GM20000 (cell line): ENCODE measurements at regions not wholly inside any gene's neighbourhood (a gene's known extent, or its start where the extent isn't known, plus 50 kb on each side); places are given as distances from the start of the nearest gene placed in this dataset.
"Not testable (repeated sequence)": the region's sequence is repeated elsewhere in the genome, so short reads cannot be mapped to it uniquely, and the experiment has no call there.

Experiments used
- DNase-seq: peaks from one replicate; pipeline ENCODE4 v3.0.0; 2012; ENCODE audit warnings: low spot score
- CTCF ChIP-seq: IDR thresholded peaks from 2 replicates; pipeline ENCODE4 v1.5.1; 2012; ENCODE audit warnings: mild to moderate bottlenecking, control low read depth; ENCODE audit errors: extremely low read depth, missing control alignments

GRCh38 chr3:5977331-5977730 lies 789.8 kb downstream of the EDEM1 start:
- no peak for DNase-seq
- TF ChIP-seq CTCF, result no peak

GRCh38 chr3:5980475-5980874 lies 793.0 kb downstream of the EDEM1 start:
- no peak for DNase-seq
- no peak for TF ChIP-seq CTCF

- no peak for TF ChIP-seq CTCF
Measured at GRCh38 chr3:5994651-5995050, 807.1 kb downstream of the EDEM1 start.

GRCh38 chr3:6018456-6018855 lies 830.9 kb downstream of the EDEM1 start:
- no peak for DNase-seq
- no peak for TF ChIP-seq CTCF

More at GRCh38 chr3:5994651-5995050, 807.1 kb downstream of the EDEM1 start:
- no peak for DNase-seq

DNA sequence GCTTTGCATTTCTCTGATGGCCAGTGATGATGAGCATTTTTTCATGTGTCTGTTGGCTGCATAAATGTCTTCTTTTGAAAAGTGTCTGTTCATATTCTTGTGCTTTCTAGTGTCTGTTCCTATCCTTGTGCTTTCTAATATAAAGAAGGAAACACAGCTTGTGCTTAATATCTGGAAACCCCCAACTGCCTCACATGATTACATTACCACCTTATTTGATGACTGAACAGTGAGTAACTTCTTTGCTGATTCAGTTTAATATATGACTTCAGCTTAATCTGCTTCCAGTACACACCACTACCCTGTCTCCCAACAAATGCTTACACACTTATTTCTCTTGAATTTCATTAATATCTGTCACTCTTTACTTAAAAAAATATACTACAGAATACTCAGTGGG lies 835.1 kb downstream of the EDEM1 start:
- DNase-seq, result no peak
- TF ChIP-seq CTCF, result no peak

DNA sequence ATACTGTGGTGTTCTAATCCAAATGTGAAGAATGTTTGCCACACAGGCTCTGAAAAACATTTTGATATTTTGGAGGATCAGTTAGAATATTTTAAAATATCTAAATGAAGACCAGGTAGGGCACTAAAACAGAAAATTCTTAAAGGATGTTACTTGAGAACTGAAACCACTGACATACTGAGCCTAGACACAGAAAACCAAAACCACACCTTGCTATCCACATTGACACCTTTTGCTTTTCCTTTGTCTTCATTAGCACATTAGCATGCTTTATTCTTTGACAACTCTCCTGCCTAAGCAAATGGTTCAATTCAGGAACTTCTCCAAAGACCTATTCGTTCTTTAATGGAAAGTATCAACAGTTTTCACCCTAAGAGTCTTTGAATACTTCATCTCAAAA lies 835.9 kb upstream of the GRM7 start:
- no peak for DNase-seq
- no peak for TF ChIP-seq CTCF

DNA sequence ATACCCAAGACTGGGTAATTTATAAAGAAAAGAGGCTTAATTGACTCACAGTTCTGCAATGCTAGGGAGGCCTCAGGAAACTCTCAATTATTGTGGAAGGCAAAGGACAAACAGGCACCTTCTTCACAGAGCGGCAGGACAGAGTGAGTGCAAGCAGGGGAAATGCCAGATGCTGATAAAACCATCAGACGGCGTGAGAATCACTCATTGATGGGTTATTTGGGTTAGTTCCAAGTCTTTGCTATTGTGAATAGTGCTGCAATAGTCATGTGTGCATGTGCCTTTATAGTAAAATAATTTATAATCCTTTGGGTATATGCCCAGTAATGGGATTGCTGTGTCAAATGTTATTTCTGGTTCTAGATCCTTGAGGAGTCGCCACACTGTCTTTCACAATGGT lies 830.3 kb upstream of the GRM7 start:
- not testable (repeated sequence) for DNase-seq

- no peak for DNase-seq
- TF ChIP-seq CTCF, result no peak
Measured at GRCh38 chr3:6035626-6036025, 825.3 kb upstream of the GRM7 start.
